Adrenal gland (tissue), 9 donors: ENCODE measurements at regions not wholly inside any gene's neighbourhood (a gene's known extent, or its start where the extent isn't known, plus 50 kb on each side); places are given as distances from the start of the nearest gene placed in this dataset.

Source experiments
- DNase-seq, 7 donors: peaks; one replicate each; pipeline ENCODE4 v3.0.0-alpha.2; 2019 to 2020
- H3K27ac ChIP-seq, 5 donors: fragments of 200-600 bp; sonication (generic) in 4 of 5; 1 replicate in 3 of 5; 2 replicates in 2 of 5; pipeline versions ENCODE4 v1.5.1 to v1.8.0; 2016 to 2020; ENCODE audit warnings: mild to moderate bottlenecking in 1 of 5
- H3K27me3 ChIP-seq: fragments of 200-600 bp; 2 replicates; pipeline ENCODE4 v1.8.0; 2021
- H3K36me3 ChIP-seq, 2 donors: fragments of 200-600 bp; replicated peaks in 1 of 2; 1 replicate in 1 of 2; 2 replicates in 1 of 2; pipeline versions ENCODE4 v1.5.1 to v1.8.0; 2018 to 2022
- H3K4me1 ChIP-seq, 2 donors: fragments of 200-600 bp; replicated peaks in 1 of 2; 1 replicate in 1 of 2; 2 replicates in 1 of 2; pipeline versions ENCODE4 v1.5.1 to v1.8.0; 2018 to 2021
- H3K4me3 ChIP-seq, 4 donors: fragments of 200-600 bp; sonication (generic) in 3 of 4; one replicate each; pipeline ENCODE4 v1.5.1; 2016 to 2018
- H3K9me3 ChIP-seq, 3 donors: fragments of 200-600 bp; sonication (generic) in 1 of 3; replicated peaks in 1 of 3; 1 replicate in 2 of 3; 2 replicates in 1 of 3; pipeline versions ENCODE4 v1.5.1 to v1.8.0; 2016 to 2021
- CTCF ChIP-seq, 6 experiments: fragments of 450-650 bp in 4 of 6; fragments of 200-600 bp in 2 of 6; sonication (generic) in 1 of 6; IDR thresholded peaks; 1 replicate in 5 of 6; 2 replicates in 1 of 6; pipeline versions ENCODE4 v1.5.1 to v1.8.0; 2016 to 2021; ENCODE audit warnings: antibody characterized with exemption in 6 of 6, mild to moderate bottlenecking in 2 of 6, moderate library complexity in 1 of 6
- POLR2A ChIP-seq, 2 donors: fragments of 450-650 bp; IDR thresholded peaks; one replicate each; pipeline ENCODE4 v1.6.1; 2017; ENCODE audit warnings: antibody characterized with exemption in 2 of 2, mild to moderate bottlenecking in 2 of 2, moderate library complexity in 1 of 2
- WGBS, 4 donors: extraction: QIAGEN DNeasy Blood & Tissue Kit in 2 of 4; methylation state at CpG; one replicate each; pipeline versions ENCODE4 v1.1.5 to v1.1.7; 2013 to 2017; 5-methylcytosine and 5-hydroxymethylcytosine counted together
- intact Hi-C, 2 donors: fragments of 100-400 bp; cut with DNase I; formaldehyde crosslinking; loops; one replicate each; pipeline versions ENCODE4 v1.14.1 to v1.15.0; 2022 to 2023
- donor health status: healthy with polysubstance abuse.
- donor health status: Bipolar disorder and iron deficiency.
- donor health status: DM: yes; HTN: yes; CAD: no.
- donor health status: DM: no; HTN: no; CAD: no.
- donor health status: DM: no; HTN: no; CAD: no.

GRCh38 chr6:48998574-48998973 is 464.5 kb downstream of the MMUT start:
- intact Hi-C loops: no loop called here
- Histone ChIP-seq H3K4me1 (no peaks in the 10 kb centered on the region), H3K9me3 (peaks cover 0 to 4% (median 0%) of the 10 kb centered on the region in 3 donors), H3K27ac (no peak overlapping the region), H3K4me3 (no peak overlapping the region), H3K27me3 (no peaks in the 10 kb centered on the region), H3K36me3 (no peaks in the 10 kb centered on the region)
- DNase-seq: no peak
- no peak for TF ChIP-seq CTCF (IDR thresholded peaks at IDR 0.05)
- TF ChIP-seq POLR2A (IDR thresholded peaks at IDR 0.05): no peak

GRCh38 chr6:48996461-48997119 is 466.5 kb downstream of the MMUT start:
- H3K27ac ChIP-seq: no peak overlapping the region
- no peak overlapping the region for H3K4me3 ChIP-seq
- no peaks in the 10 kb centered on the region for H3K27me3 ChIP-seq
- DNase-seq: no peak
- intact Hi-C loops: no loop called here
- no peaks in the 10 kb centered on the region for H3K36me3 ChIP-seq
- no peaks in the 10 kb centered on the region for H3K4me1 ChIP-seq
- 57 to 70% (median 65%) methylated on average over 6 of the region's 6 CpGs for WGBS, 4 donors
- H3K9me3 ChIP-seq: peaks cover 0 to 4% (median 0%) of the 10 kb centered on the region in 3 donors
- TF ChIP-seq POLR2A (IDR thresholded peaks at IDR 0.05) (no peak), CTCF (IDR thresholded peaks at IDR 0.05) (no peak)

GRCh38 chr6:48994811-48995210 is 468.2 kb downstream of the MMUT start:
- Histone ChIP-seq H3K4me3 (no peak overlapping the region), H3K27ac (no peak overlapping the region), H3K36me3 (no peaks in the 10 kb centered on the region), H3K27me3 (no peaks in the 10 kb centered on the region), H3K4me1 (no peaks in the 10 kb centered on the region), H3K9me3 (peaks cover 0 to 4% (median 0%) of the 10 kb centered on the region in 3 donors)
- no peak for DNase-seq
- TF ChIP-seq POLR2A (IDR thresholded peaks at IDR 0.05) (no peak), CTCF (IDR thresholded peaks at IDR 0.05) (no peak)
- intact Hi-C loops: no loop called here
- 41 to 68% (median 50%) methylated on average over 2 of the region's 2 CpGs for WGBS, 4 donors

- no peak for TF ChIP-seq CTCF (IDR thresholded peaks at IDR 0.05)
- TF ChIP-seq POLR2A (IDR thresholded peaks at IDR 0.05): no peak
- H3K4me3 ChIP-seq: no peak overlapping the region
- WGBS, 4 donors: 79 to 94% (median 90%) methylated on average over 5 of the region's 5 CpGs
- DNase-seq: no peak
- H3K4me1 ChIP-seq: no peaks in the 10 kb centered on the region
- no peak overlapping the region for H3K27ac ChIP-seq
- no peaks in the 10 kb centered on the region for H3K36me3 ChIP-seq
- no peaks in the 10 kb centered on the region for H3K9me3 ChIP-seq
- H3K27me3 ChIP-seq: no peaks in the 10 kb centered on the region
- intact Hi-C loops: no loop called here
These were observed 472.3 kb downstream of the MMUT start for GRCh38 chr6:48990739-48991138.
